DND-41 (cell line): ENCODE measurements at regions not wholly inside any gene's neighbourhood (a gene's known extent, or its start where the extent isn't known, plus 50 kb on each side); places are given as distances from the start of the nearest gene placed in this dataset.

Experiments used
- CTCF ChIP-seq: IDR thresholded peaks from 2 replicates; pipeline ENCODE4 v1.5.1; 2012; ENCODE audit warnings: borderline replicate concordance, low read length, moderate library complexity, mild to moderate bottlenecking; ENCODE audit not compliant: poor library complexity, severe bottlenecking; ENCODE audit errors: extremely low read depth
- EZH2 ChIP-seq: IDR thresholded peaks from 3 replicates; pipeline ENCODE4 v1.6.1; 2012; ENCODE audit warnings: borderline replicate concordance, low read depth, mild to moderate bottlenecking, moderate library complexity, low read length, inconsistent platforms; ENCODE audit not compliant: severe bottlenecking

GRCh38 chr14:23709923-23710322 is 73.8 kb downstream of the DHRS2 start:
- TF ChIP-seq CTCF (no peak), EZH2 (no peak)
